Breast epithelium (tissue), 3 donors: ENCODE measurements at regions not wholly inside any gene's neighbourhood (a gene's known extent, or its start where the extent isn't known, plus 50 kb on each side); places are given as distances from the start of the nearest gene placed in this dataset.

Experiments used
- POLR2A ChIP-seq: fragments of 450-650 bp; IDR thresholded peaks from one replicate; pipeline ENCODE4 v1.6.1; 2016; ENCODE audit warnings: antibody characterized with exemption, mild to moderate bottlenecking, moderate library complexity
- POLR2AphosphoS5 ChIP-seq, 3 donors: sonication (generic); formaldehyde crosslinking; IDR thresholded peaks; one replicate each; pipeline ENCODE4 v1.6.1; 2017; ENCODE audit warnings: antibody characterized with exemption in 3 of 3
- TF ChIP-seq, protein P1 (sequence below), 3 donors: fragments of 450-650 bp; IDR thresholded peaks; one replicate each; pipeline ENCODE4 v1.5.1; 2016 to 2017; ENCODE audit warnings: antibody characterized with exemption in 3 of 3, mild to moderate bottlenecking in 3 of 3, moderate library complexity in 3 of 3

- TF ChIP-seq POLR2AphosphoS5 (IDR thresholded peaks at IDR 0.05) (no peak), POLR2A (no peak)
- TF ChIP-seq, protein P1, sequence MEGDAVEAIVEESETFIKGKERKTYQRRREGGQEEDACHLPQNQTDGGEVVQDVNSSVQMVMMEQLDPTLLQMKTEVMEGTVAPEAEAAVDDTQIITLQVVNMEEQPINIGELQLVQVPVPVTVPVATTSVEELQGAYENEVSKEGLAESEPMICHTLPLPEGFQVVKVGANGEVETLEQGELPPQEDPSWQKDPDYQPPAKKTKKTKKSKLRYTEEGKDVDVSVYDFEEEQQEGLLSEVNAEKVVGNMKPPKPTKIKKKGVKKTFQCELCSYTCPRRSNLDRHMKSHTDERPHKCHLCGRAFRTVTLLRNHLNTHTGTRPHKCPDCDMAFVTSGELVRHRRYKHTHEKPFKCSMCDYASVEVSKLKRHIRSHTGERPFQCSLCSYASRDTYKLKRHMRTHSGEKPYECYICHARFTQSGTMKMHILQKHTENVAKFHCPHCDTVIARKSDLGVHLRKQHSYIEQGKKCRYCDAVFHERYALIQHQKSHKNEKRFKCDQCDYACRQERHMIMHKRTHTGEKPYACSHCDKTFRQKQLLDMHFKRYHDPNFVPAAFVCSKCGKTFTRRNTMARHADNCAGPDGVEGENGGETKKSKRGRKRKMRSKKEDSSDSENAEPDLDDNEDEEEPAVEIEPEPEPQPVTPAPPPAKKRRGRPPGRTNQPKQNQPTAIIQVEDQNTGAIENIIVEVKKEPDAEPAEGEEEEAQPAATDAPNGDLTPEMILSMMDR (IDR thresholded peaks at IDR 0.05): no peak
Observed at GRCh38 chr11:110883256-110883655, 171.0 kb upstream of the ARHGAP20 start.
